Stimulated activated CD4-positive, alpha-beta T cell treated with anti-CD3 and anti-CD28 coated beads, Interleukin-12 subunit alpha, Interleukin-12 subunit beta, amount 100 ng/mL, for 24 hours (primary cell): ENCODE measurements at regions not wholly inside any gene's neighbourhood (a gene's known extent, or its start where the extent isn't known, plus 50 kb on each side); places are given as distances from the start of the nearest gene placed in this dataset.
"Not testable (repeated sequence)": the region's sequence is repeated elsewhere in the genome, so short reads cannot be mapped to it uniquely, and the experiment has no call there.

Experiments
- DNase-seq, 2 experiments: peaks; one replicate each; pipeline ENCODE4 v3.0.0-alpha.2; 2020; ENCODE audit warnings: low read depth in 2 of 2

DNA sequence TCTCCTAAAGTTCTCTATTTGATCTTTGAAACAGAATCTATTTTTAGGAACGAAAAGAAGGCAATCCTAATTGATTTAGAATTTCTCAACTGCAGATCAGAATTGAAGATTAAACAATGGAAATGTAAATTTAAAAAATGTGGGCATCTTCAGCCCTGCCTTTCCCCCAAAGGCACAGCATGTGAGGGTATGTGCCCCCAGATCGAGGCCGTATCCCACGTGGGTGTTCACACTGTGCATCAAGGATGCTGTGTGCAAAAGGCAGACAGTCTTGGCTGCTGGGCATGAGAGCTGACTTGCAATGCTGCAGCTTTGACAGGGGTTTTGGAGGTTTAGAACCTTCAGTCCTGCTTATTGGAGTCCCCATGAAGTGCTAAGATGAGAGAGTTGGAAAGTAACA, 346.3 kb downstream of the VRK1 start:
- DNase-seq = no peak

DNA sequence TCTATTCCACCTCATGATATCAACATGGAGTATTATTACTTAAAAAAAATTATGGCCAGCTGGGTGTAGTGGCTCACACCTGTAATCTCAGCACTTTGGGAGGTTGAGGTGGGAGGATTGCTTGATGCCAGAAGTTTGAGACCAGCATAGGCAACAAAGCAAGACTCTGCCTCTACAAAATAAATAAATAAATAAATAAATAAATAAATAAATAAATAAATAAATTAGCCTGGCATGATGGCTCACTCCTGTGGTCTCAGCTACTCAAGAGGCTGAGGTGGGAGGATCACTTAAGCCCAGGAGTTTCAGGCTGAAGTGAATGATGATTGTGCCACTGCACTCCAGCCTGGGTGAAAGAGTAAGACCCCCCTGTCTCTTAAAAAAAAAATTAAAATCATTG, 350.8 kb downstream of the VRK1 start:
- not testable (repeated sequence) for DNase-seq

DNA sequence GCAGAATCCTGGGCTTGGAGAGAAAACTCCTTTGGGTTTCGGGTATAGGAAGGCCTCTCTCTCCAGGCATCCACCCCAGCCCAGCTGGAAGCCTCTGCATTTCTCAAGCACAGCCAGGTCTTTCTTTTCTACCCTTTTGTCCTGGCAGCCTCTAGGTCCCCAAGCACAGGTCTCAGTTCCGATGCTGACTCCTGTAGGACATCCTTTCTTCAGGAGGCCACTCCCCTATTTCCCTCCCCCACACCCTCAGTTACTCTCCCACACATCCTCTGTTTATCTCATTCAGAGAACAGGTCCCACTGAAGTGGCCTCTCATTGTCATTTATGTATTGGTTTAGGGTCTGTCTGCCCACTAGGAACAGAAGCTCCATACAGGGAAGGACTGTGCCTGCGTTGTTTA, 352.6 kb downstream of the VRK1 start:
- no peak for DNase-seq

DNA sequence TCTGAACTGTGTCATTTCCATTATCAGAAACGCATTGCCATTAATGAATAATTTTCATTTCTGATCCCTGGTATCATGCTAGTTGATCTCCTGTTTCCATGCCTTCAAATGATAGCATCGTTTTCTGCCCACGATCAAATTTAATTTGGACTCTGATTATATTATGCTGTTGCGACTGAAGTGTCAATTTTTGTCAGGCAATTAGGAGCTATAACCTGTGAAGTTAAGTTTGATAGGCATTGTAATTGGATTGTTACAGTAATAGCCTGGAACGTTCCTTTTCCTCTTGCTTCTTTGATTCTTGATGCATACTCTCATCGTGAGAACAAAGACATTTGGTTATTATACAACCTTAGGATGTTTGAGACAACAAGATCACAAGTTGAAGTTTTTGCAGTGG, 356.3 kb downstream of the VRK1 start:
- DNase-seq = no peak

DNA sequence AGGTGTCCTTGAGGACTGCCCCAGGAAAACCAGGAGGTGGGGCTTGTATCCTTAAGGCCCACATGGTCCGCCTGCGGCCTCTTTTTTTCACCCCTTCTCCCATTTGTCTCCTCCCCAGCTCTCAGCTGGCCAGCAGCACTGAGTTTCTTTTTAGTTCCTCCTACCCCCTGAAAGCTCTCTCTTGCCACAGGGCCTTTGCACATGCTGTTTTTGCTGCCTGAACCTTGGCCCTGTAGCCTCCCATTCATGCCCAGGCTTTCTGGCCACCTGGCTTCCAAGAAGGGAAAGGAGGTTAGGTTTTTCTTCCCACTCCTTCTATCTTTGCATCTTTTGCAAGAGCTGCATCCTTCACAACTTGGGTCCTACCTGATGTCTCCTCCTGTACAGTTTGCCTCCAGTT, 358.1 kb downstream of the VRK1 start:
- no peak for DNase-seq

DNA sequence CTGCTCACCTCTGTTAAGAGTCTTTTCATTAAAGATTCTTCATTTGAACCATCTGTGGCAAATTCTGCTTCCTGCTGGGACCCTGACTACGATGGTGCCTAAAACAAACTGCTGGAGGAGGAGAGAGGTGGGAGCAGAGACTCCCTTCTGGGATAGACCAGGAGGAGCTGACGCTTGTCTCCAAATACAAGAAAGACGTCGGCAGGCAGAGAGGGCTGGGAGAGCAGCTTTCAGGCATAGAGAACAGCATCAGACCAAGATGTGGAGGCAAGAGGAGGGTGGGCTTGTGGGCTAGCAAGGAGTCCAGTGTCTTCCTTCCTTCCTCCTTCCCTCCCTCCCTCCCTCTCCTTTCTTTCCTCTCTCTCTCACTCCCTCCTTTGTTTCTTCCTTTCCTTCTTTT, 358.6 kb downstream of the VRK1 start:
- no peak for DNase-seq

DNA sequence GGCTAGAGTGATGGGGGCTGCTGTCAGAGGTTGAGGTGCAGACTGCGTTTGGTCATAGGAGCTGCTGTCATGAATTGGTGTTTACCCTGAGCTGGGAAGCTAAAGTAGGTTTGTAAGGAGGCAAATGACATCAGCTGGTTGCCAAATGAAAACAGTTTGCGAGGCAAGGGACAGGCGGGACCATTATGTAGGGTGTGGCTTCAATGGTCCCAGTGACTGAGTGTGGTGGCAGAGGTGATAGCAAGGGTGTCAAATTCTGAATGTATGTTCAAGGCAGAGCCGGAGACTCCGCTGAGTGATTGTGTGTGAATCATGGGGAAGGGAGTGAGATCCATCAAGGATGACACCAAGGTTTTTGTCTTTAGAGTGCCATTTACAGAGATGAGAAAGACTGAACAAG, 359.5 kb downstream of the VRK1 start:
- DNase-seq = no peak

DNA sequence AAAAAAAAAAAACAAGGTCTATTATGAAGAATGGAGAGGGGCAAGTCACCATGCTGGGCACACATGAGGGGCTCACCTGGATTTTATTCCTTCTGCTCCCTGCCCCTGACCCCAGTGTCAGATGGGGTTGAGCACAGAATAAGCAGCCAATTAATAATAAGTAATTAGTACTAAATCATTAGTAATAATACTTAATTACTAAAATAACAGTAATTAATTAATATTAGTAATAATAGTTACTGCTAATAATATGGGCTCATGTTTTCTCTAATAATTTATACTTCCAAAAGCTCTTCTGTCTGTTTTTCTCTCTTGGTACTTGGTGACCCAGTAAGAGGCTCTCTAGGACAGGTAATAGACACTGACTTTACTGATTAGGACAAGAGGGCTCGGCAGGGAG, 360.9 kb downstream of the VRK1 start:
- DNase-seq = no peak

DNA sequence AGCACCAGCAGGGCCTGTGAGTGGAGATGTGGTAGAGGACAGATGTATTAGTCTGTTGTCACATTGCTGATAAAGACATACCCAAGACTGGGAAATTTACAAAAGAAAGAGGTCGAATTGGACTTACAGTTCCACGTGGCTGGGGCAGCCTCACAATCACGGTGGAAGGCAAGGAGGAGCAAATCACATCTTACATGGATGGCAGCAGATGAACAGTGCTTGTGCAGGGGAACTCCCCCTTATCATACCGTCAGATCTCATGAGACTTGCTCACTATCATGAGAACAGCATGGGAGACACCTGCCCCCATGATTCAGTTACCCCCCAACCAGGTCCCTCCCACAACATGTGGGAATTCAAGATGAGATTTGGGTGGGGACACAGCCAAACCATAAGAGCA, 361.9 kb downstream of the VRK1 start:
- no peak for DNase-seq

DNA sequence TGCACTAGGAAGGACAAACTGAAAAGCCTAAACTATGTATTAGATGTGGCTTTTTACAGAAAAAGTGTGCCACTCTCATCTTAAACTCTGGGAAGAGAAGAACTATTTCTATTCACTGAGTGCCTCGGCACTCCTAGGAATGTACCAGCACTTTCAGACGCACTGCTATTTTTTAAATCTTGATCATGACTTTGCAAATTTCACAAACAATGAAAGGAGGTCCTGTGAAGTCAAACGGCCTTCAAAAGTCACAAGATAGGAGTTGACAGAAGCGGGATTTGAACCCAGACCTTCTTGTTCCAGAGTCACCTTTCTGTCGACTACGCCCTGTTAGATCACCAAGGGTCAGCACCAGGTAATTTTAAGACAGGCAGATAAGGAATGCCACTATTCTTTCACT, 365.4 kb downstream of the VRK1 start:
- no peak for DNase-seq

DNA sequence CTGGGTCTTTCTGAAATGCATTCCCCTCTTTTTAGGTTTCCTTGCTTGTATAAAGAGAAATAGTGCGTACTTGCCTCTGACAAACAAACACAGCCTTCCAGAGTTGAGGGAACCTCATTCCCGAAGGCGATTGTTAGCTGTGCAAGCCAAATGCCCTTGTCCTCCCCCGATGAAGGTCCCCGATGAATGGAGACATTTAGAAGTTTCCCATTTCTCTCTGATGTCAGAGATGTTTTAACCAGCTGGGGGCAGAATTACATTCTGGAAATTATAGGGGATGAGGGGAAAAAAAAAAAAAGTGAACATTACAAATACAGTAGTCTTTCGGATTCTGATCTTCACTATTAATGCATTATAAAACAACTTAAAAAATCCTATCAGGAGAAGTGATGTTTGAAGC, 366.8 kb downstream of the VRK1 start:
- DNase-seq = no peak

DNA sequence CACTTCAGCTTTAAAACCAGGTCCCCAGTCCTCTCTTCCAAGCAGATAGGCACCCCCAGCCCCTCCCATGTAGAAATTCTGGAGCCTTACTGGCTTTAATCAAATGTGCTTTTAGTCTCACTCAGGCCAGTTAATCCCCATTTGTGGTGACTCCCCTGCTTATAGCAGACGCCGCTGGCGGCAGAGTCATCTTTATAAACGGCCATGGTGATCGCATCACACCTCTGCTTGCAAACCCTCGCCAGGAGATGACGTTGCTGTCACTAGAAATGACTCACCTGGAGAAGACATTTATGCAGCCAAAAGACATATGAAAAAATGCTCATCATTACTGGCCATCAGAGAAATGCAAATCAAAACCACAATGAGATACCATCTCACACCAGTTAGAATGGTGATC, 369.3 kb downstream of the VRK1 start:
- no peak for DNase-seq

DNA sequence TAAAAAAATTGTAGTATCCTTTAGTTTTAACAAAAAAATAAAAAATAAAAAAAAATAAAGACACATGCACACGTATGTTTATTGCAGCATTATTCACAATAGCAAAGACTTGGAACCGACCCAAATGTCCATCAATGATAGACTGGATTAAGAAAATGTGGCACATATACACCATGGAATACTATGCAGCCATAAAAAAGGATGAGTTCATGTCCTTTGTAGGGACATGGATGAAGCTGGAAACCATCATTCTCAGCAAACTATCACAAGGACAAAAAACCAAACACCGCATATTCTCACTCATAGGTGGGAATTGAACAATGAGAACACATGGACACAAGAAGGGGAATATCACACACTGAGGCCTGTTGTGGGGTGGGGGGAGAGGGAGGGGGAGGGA, 370.4 kb downstream of the VRK1 start:
- DNase-seq = not testable (repeated sequence)

DNA sequence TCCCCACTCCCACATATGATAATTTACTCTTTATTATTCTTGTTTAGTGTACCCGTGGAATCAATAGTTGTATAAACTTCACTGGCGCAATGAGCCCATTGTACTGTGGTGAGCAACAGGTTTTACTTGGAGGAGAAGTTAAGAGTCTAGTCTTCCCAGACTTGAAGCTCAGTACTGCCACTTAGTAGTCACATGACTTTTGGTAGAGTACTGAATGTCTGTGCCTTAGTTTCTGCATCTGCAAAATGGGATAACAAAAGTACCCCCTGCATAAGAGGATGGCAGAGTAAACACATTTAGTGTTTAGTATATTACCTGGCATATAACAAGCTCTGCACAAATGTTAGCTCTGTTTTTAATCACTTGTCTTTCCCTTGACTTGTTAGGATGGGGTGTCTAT, 375.5 kb downstream of the VRK1 start:
- no peak for DNase-seq

DNA sequence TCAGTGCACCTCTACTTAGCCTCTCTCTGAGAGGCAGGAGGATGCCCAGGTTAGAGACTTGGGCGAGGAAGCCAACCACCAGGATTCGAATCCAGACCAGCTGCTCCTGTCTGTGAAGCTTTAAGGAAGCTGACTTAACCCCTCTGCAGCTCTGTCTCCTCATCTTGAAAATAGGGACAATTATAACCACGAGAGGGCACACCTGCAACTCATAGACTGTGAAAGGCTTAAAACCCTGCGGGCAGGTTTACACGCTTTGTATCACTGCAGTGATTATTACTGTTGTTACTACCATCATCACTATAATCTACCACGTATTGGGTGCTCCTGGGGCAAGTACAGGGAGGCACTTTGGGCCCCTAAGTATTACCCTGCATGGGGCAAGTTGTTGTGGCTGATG, 379.8 kb downstream of the VRK1 start:
- no peak for DNase-seq

DNA sequence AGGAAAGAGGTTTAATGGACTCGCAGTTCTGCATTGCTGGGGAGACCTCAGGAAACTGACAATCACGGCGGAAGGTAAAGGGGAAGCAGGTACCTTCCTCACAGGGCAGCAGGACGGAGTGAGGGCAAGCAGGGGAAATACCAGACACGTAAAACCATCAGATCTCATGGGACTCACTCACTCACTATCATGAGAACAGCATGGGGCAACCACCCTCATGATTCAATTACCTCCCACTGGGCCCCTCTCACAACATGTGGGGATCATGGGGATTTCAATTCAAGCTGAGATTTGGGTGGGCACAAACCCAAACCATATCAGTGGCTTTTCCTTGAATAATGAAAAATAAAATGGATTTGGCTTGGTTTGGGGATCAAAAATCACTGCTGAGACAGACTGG, 380.5 kb downstream of the VRK1 start:
- DNase-seq = no peak

DNA sequence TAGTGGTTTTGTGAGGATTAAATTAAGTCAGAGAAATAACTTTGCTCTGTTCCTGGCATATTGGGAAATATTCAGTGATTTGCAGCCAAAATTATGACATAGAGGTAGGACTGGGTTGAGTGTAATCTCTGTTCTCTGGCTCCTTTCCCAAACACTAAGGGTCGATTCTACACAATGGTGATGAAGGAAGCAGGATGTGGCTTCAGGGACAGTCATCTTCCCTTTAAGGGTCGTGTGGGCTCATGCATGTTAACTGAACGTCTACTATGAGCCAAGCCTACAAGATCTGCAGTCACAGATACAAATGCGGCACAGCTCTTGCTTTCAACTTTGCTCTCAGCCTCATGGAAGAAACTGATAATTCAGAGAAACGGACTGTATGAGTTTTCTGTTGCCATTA, 381.6 kb downstream of the VRK1 start:
- no peak for DNase-seq

DNA sequence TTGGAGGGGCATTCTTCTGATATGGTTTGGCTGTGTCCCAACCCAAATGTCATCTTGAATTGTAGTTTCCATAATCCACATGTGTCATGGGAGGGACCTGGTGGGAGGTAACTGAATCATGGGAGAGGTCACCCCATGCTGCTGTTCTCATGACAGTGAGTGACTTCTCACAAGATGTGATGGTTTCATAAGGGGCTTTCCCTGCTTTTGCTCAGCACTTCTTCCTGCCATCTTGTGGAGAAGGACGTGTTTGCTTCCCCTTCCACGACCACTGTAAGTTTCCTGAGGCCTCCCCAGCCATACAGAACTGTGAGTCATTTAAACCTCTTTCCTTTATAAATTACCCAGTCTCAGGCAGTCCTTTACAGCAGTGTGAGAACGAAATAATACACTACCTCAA, 382.4 kb downstream of the VRK1 start:
- DNase-seq = peak in 1 of 2 experiments; percentile 2

DNA sequence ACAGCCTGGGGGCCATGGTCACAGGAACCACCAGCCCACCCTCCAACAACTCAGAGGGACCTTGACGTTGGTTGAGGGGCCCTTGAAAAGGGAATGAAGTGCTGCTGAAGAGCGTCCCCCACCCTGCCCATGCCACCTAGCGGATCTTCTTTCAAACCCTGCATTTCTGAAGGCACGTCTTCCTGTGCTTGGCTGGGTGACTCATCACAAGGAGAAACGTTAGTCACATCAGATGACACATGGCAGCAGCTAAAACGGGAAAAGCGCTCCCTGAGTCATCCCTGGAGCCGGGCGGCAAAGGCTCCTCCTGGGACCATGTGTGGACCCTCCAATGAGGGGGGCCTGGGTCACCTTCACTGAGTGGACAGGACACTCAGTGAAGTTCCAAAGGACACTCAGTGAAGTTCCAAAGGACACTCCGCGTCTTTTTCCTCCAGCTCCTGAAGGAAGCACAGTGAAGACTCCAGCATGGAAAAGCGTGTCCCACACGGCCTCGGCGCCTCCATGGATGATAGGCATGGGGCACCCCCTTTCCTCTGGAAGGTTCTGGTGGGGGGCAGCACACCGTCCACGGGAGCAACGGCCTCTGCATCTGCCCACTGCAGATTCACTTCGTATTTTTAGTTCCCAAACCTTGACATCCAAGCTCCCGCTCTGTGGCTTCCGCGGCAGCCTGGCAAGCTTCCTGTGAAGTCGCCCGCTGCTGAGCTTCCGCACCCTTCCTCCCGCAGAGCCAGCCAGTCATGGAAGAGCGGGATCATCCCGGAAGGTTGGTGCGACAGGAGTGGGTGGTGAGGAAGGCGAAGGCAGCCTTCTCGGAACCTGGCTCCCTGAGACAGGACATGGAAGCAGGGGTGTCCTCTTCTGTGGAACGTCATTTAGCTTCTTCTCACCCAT, 383.4 kb downstream of the VRK1 start:
- no peak for DNase-seq

DNA sequence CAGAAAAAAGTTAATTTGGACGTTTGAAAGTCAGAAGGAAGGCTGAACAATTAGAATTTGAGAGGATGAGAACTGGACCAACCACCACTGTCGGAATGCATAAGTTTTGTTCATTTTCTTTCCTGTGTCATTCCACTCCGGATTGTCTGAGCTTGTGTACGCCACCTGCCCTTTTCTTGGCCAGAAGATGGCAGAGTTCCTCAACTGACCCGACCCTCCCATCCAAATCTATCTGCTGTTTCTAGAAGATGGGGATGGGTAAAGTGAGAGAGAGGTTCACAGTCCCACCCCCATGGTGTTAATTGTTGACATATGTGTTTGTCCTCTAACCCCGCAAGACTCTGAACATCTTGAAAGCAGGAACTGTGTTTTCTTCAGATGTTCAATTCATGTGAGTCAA, 388.0 kb downstream of the VRK1 start:
- no peak for DNase-seq

DNA sequence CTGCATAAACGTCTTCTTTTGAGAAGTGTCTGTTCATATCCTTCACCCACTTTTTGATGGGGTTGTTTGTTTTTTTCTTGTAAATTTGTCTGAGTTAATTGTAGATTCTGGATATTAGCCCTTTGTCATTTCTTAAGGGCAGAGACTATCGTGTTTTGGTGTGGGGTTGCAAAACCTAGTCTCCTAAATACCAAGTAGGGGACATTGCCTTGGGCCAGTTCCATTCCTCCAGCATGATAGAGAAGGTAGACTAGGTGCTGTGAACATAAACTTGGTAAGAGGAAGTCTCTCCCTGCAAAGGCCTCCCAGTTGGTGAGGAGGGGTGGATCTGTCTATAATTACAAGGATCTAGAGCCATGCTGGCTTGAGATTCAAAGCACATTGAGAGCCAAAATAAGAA, 390.7 kb downstream of the VRK1 start:
- DNase-seq = no peak

DNA sequence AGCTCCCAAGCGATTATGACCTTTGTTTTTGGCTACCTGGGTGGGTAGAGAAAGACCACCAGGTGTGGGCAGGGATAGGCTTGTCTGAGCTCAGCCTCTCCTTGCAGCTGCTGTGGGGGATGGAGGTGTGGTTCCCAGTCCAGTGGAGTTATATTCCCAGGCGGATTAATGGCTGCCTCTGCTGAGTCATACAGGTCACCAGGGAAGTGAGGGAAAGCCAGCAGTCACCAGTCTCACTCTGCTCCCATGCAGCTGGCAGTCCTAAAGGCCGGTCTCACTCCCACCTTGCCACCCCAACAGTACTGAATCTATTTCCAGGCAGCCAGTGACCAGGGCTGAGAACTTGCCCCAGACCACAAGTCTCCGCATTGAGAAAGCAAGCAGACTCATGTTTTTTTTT, 399.2 kb downstream of the VRK1 start:
- no peak for DNase-seq

DNA sequence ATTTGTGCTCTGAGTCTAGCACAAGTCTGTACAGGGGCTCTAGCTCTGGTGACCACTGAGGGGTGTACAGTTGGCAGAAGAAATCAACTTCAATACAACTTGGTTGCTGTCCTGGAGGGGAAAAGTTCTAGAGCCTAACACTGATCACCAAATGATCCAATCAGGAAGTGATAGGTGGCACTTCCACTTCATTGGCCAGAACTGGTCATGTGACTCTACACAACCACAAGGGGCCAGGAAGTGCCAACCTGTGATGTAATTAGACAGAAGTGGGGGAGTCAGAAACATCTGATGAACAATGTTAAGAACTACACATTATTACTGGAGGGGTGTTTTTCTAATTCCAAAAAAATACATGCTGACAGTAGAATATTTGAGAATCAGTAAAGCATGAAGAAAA, 401.6 kb downstream of the VRK1 start:
- DNase-seq = no peak

DNA sequence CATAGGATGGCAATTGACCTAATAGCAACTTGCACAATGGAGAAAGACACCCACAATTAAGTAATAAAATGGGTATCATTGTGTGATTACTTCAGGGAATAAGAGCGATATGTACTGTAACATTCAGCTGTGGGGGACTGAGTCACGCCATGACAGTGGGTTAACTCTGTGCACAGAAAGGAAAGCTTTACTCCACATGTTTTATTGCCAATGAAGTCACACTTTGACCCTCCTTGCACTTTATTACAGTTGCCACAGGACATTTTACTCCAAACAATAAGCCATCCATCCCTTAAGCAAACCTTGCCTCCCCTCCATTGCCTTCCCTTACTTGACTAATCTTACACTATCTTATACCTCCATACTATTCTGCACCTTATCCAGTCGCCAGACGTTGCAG, 403.1 kb downstream of the VRK1 start:
- no peak for DNase-seq
